HG03103 (cell line): ENCODE measurements at regions not wholly inside any gene's neighbourhood (a gene's known extent, or its start where the extent isn't known, plus 50 kb on each side); places are given as distances from the start of the nearest gene placed in this dataset.
"Not testable (repeated sequence)": the region's sequence is repeated elsewhere in the genome, so short reads cannot be mapped to it uniquely, and the experiment has no call there.

ENCODE experiments used
- ATAC-seq: cut with Tn5 transposase; IDR thresholded peaks from one replicate; pipeline ENCODE4 v1.9.1; 2021; ENCODE audit warnings: low read depth; ENCODE audit not compliant: unreplicated experiment

GRCh38 chr17:72562615-72563188 is 441.9 kb downstream of the SOX9 start:
- ATAC-seq, result no peak

- ATAC-seq, result no peak
Measured at GRCh38 chr17:72563952-72564351, 443.1 kb downstream of the SOX9 start.

- ATAC-seq, result no peak
Measured at GRCh38 chr17:72565006-72565405, 444.2 kb downstream of the SOX9 start.

- no peak for ATAC-seq
Measured at GRCh38 chr17:72565758-72566157, 444.9 kb downstream of the SOX9 start.

GRCh38 chr17:72566671-72567484 is 446.1 kb downstream of the SOX9 start:
- ATAC-seq, result no peak

GRCh38 chr17:72567774-72568173 is 447.0 kb downstream of the SOX9 start:
- no peak for ATAC-seq

GRCh38 chr17:72569148-72569946 is 448.5 kb downstream of the SOX9 start:
- no peak for ATAC-seq

- no peak for ATAC-seq
Measured at GRCh38 chr17:72571813-72572396, 451.1 kb downstream of the SOX9 start.

- ATAC-seq, result no peak
Measured at GRCh38 chr17:72572604-72573491, 452.0 kb downstream of the SOX9 start.

GRCh38 chr17:72573492-72573801 is 452.6 kb downstream of the SOX9 start:
- not testable (repeated sequence) for ATAC-seq

GRCh38 chr17:72574675-72575510 is 454.1 kb downstream of the SOX9 start:
- ATAC-seq, result no peak

- no peak for ATAC-seq
Measured at GRCh38 chr17:72575542-72576233, 454.9 kb downstream of the SOX9 start.

GRCh38 chr17:72576289-72576759 is 455.5 kb downstream of the SOX9 start:
- no peak for ATAC-seq

- no peak for ATAC-seq
Measured at GRCh38 chr17:72578817-72579470, 458.1 kb downstream of the SOX9 start.

GRCh38 chr17:72579990-72580320 is 459.1 kb downstream of the SOX9 start:
- ATAC-seq, result no peak

GRCh38 chr17:72580321-72581127 is 459.7 kb downstream of the SOX9 start:
- ATAC-seq, result no peak

- no peak for ATAC-seq
Measured at GRCh38 chr17:72587156-72587555, 466.3 kb downstream of the SOX9 start.
